ENCODE measurements at regions not wholly inside any gene's neighbourhood (a gene's known extent, or its start where the extent isn't known, plus 50 kb on each side); places are given as distances from the start of the nearest gene placed in this dataset.

DNA sequence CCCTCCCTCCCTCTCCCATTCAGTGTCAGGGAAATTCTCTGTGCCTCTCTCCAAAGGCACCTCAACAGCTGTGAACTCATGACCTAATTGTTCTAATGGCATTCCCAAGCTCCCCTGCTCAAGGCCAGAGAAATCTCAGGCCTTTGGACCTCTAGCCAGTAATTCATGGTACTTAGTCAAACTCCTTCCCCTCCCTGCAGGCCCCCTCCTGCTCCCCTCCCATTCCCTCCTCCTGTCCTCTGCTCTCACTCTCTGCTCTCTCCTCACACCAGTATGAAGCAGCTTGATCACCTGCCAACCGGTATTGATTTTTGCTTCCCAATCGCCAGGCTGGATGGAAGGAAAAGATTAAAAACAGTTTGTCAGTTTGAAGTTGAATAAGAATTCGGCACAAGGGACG lies 370.5 kb upstream of the PBX1 start:
- intact Hi-C loops (cut with DNase I): no loop called here
- H3K9ac ChIP-seq (ENCODE audit: low read depth in 2 of 2, low read length in 2 of 2): no peak overlapping the region
- H3K9me3 ChIP-seq: no peaks in the 10 kb centered on the region
- H3K27ac ChIP-seq: no peak overlapping the region
- H3K4me3 ChIP-seq: no peak overlapping the region
- no peaks in the 10 kb centered on the region for H3K4me1 ChIP-seq
- TF ChIP-seq, protein P1, sequence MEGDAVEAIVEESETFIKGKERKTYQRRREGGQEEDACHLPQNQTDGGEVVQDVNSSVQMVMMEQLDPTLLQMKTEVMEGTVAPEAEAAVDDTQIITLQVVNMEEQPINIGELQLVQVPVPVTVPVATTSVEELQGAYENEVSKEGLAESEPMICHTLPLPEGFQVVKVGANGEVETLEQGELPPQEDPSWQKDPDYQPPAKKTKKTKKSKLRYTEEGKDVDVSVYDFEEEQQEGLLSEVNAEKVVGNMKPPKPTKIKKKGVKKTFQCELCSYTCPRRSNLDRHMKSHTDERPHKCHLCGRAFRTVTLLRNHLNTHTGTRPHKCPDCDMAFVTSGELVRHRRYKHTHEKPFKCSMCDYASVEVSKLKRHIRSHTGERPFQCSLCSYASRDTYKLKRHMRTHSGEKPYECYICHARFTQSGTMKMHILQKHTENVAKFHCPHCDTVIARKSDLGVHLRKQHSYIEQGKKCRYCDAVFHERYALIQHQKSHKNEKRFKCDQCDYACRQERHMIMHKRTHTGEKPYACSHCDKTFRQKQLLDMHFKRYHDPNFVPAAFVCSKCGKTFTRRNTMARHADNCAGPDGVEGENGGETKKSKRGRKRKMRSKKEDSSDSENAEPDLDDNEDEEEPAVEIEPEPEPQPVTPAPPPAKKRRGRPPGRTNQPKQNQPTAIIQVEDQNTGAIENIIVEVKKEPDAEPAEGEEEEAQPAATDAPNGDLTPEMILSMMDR (IDR thresholded peaks at IDR 0.05): no peak
- no peak for DNase-seq
- H3K27me3 ChIP-seq: no peaks in the 10 kb centered on the region
- no peaks in the 10 kb centered on the region for H3K36me3 ChIP-seq

DNA sequence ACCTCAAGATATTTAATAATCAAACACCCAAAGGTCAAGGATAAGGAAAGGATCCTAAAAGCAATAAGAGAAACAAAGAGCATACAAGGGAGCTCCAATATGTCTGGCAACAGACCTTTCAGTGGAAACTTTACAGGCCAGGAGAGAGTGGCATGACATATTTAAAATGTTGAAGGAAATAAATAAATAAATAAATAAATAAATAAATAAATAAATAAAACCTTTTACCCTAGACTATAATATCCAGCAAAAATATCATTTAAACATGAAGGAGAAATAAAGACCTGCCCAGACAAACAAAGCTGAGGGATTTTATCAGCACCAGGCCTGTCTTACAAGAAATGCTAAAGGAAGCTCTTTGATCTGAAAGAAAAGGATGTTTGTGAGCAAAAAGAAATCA lies 367.8 kb upstream of the PBX1 start:
- TF ChIP-seq, protein P1 (IDR thresholded peaks at IDR 0.05): no peak
- H3K27ac ChIP-seq: no peak overlapping the region
- intact Hi-C loops (cut with DNase I): no loop called here

GRCh38 chr1:164210211-164210739 lies 348.7 kb upstream of the PBX1 start:
- intact Hi-C loops (cut with DNase I): no loop called here
- no peak for DNase-seq
- H3K9ac ChIP-seq (ENCODE audit: low read depth in 2 of 2, low read length in 2 of 2): no peak overlapping the region
- no peaks in the 10 kb centered on the region for H3K36me3 ChIP-seq
- no peaks in the 10 kb centered on the region for H3K9me3 ChIP-seq
- H3K27me3 ChIP-seq: no peaks in the 10 kb centered on the region
- no peak overlapping the region for H3K4me3 ChIP-seq
- no peaks in the 10 kb centered on the region for H3K4me1 ChIP-seq
- TF ChIP-seq, protein P1 (IDR thresholded peaks at IDR 0.05): no peak
- H3K27ac ChIP-seq: no peak overlapping the region

More for the DNA sequence above, 367.8 kb upstream of the PBX1 start:
- Histone ChIP-seq H3K4me3 (no peak overlapping the region), H3K27me3 (no peaks in the 10 kb centered on the region), H3K36me3 (no peaks in the 10 kb centered on the region), H3K9me3 (no peaks in the 10 kb centered on the region), H3K9ac (ENCODE audit: low read depth in 2 of 2, low read length in 2 of 2) (no peak overlapping the region), H3K4me1 (no peaks in the 10 kb centered on the region)
- no peak for DNase-seq

GRCh38 chr1:164223378-164223777 lies 335.6 kb upstream of the PBX1 start:
- H3K36me3 ChIP-seq: no peaks in the 10 kb centered on the region
- intact Hi-C loops (cut with DNase I): no loop called here
- no peak overlapping the region for H3K9ac ChIP-seq (ENCODE audit: low read depth in 2 of 2, low read length in 2 of 2)
- no peak overlapping the region for H3K4me3 ChIP-seq
- TF ChIP-seq, protein P1 (IDR thresholded peaks at IDR 0.05): no peak
- DNase-seq: no peak
- H3K4me1 ChIP-seq: no peaks in the 10 kb centered on the region
- no peak overlapping the region for H3K27ac ChIP-seq
- H3K27me3 ChIP-seq: no peaks in the 10 kb centered on the region
- no peaks in the 10 kb centered on the region for H3K9me3 ChIP-seq

- Histone ChIP-seq H3K9me3 (no peaks in the 10 kb centered on the region), H3K27me3 (no peaks in the 10 kb centered on the region), H3K27ac (no peak overlapping the region), H3K4me3 (no peak overlapping the region), H3K36me3 (no peaks in the 10 kb centered on the region), H3K9ac (ENCODE audit: low read depth in 2 of 2, low read length in 2 of 2) (no peak overlapping the region), H3K4me1 (no peaks in the 10 kb centered on the region)
- TF ChIP-seq, protein P1 (IDR thresholded peaks at IDR 0.05): no peak
- no peak for DNase-seq
- intact Hi-C loops (cut with DNase I): no loop called here
Measured at GRCh38 chr1:164225011-164225410, 334.0 kb upstream of the PBX1 start.
